Stimulated activated CD4-positive, alpha-beta T cell treated with anti-CD3 and anti-CD28 coated beads, TNF-alpha, amount 100 ng/mL, for 4 hours (primary cell): ENCODE measurements at regions not wholly inside any gene's neighbourhood (a gene's known extent, or its start where the extent isn't known, plus 50 kb on each side); places are given as distances from the start of the nearest gene placed in this dataset.
"Not testable (repeated sequence)": the region's sequence is repeated elsewhere in the genome, so short reads cannot be mapped to it uniquely, and the experiment has no call there.

Experiments
- DNase-seq, 3 experiments: peaks; one replicate each; pipeline ENCODE4 v3.0.0-alpha.2; 2020; ENCODE audit warnings: low read depth in 3 of 3

DNA sequence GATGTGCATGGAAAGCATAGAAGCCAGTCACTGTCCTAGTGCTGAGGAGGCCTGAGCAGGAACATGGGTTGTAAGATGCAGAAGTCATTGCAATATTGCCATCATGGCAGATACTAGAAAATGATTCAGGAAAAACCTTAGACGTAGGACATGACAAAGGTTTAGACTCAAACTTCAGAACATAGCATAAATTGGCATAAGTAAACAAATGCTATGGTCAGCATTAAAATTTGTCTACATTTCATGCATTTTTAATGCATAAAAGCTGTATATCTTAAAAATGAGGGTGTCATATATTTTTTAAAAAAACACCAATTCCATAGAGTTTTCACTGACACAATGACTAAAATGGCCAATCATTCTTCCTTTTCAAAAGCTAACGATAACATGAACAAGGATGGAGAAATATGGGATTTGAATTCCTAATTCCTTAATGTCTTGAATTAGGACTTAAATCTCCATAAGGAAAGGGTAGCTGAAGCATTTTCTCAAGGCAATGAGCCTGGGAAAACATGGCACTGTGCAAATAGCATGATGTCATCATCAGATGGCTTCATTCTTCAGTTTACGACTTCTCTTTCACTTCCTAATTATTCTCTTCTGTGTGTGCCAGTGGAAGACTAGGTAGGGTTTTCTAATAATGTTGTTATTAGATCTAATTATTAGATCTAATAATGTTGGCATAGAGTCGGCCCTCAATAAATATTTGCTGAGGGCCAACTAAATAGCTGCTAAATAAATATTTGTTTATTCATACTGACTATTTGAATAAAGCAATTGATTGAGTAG, 125.1 kb upstream of the FRG1 start:
- DNase-seq = no peak

- DNase-seq = no peak
These were observed 118.3 kb upstream of the FRG1 start for GRCh38 chr4:189822326-189822725.

GRCh38 chr4:189823591-189823990, 117.1 kb upstream of the FRG1 start:
- no peak for DNase-seq

GRCh38 chr4:189825466-189825865, 115.2 kb upstream of the FRG1 start:
- no peak for DNase-seq

GRCh38 chr4:189826657-189827056, 114.0 kb upstream of the FRG1 start:
- DNase-seq = no peak

GRCh38 chr4:189828081-189828697, 112.5 kb upstream of the FRG1 start:
- DNase-seq = no peak

- DNase-seq = no peak
These were observed 108.1 kb upstream of the FRG1 start for GRCh38 chr4:189832528-189832927.

DNA sequence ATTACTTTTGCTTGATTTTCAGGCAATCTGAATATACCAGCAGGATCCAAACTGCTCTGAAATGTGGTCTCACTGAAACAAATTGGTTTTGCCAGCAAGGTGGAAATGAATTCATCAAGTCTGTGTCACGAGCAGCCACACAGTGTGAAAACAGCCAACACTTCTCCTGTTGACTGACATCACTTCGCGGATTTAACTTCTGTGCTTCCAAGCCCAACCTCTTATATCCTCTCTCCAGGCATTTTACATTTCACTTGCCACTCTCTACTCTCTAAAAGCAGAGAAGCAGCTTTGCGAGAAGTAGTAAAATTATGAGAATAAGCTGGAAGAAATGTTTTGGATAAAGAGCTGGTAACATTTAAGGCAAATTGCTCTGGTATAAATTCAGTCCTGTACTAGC, 106.1 kb upstream of the FRG1 start:
- DNase-seq = no peak

- no peak for DNase-seq
These were observed 105.2 kb upstream of the FRG1 start for GRCh38 chr4:189835505-189835904.

- no peak for DNase-seq
These were observed 103.2 kb upstream of the FRG1 start for GRCh38 chr4:189837471-189837870.

DNA sequence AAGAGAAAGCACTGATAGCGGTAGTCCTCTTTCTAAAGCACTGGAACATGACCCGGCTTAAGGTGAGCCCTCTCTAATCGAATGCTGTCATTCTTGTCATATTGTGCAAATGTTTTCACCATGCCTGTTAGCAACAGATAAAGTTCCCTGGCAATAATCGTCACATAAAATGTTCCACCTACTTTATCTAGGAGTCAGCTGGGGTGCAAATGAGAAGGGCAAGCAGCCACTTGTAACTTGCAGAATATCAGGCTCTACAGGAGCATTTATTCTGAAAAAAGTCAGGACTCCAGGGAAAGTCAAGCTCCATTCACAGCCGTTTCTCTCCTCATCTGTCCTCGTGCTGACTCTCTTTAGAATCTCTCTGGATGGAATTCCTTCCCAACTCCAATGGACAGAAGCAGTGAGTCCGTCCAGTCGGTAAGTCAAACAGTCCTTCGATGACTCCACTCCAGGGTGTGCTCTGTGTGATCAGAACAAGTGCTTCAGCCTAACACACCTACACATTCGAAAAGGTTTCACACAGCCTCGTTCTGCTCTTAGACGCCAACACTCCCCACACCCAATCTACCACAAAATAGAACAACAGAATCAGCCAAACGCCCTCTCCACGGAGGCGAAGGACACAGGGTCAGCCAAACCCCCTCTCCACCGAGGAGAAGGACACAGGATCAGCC, 101.7 kb upstream of the FRG1 start:
- DNase-seq = no peak

DNA sequence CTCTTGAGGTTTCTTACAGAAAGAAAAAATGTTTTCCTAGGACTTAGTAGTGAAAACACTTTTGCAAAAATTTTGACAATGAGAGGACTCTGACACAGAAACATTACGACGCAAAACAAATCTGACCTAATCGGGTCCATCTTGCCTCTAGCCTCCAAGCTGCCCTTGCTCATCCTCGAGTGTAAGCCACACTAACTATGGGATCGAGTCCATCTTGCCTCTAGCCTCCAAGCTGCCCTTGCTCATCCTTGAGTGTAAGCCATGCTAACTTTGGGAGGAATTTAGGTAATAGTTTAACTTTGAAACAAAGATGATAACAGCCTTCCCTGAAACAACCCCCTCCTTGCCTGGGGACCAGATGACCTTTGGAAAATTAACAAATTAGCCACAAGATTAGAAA, 100.3 kb upstream of the FRG1 start:
- DNase-seq = no peak

GRCh38 chr4:189843413-189844009, 97.2 kb upstream of the FRG1 start:
- DNase-seq = no peak

DNA sequence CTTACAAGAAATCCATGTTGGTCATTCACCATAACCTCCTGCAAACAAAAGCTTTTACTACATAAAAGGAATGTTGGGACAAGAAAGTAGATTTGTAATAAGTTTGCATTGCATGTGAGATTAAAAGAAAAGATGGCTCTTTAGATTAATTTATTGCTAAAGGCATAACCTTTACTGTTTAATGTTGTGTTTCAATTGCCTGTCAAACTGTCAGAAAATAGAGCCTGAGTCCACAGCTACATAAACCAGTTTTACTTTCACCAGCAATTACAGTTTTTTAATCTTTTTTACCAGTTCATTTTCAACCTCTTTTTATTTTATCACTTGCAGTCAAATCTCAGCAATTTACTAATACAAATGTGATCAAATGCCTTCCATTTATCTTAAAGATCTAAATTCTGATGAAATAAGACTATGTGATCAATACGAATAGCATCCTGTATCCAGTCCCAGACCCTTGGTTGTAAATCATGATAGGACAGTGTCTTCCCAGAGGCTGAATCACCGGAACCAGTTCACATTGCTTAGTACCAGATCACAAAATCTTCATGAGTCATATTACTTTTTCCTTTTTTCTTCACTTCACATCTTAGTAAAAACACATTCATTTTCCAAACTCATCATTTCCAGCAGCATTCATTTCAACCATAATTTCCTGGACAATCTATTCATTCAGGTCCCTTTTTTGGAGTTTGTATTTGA, 95.4 kb upstream of the FRG1 start:
- DNase-seq = no peak

- not testable (repeated sequence) for DNase-seq
These were observed 94.6 kb upstream of the FRG1 start for GRCh38 chr4:189846094-189846493.

DNA sequence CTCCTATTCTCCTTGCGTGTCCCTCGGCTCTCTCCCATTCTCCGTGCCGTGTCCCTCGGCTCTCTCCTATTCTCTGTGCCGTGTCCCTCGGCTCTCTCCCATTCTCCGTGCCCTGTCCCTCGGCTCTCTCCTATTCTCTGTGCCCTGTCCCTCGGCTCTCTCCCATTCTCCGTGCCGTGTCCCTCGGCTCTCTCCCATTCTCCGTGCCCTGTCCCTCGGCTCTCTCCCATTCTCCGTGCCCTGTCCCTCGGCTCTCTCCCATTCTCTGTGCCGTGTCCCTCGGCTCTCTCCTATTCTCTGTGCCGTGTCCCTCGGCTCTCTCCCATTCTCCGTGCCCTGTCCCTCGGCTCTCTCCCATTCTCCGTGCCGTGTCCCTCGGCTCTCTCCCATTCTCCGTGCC, 94.1 kb upstream of the FRG1 start:
- DNase-seq = not testable (repeated sequence)

DNA sequence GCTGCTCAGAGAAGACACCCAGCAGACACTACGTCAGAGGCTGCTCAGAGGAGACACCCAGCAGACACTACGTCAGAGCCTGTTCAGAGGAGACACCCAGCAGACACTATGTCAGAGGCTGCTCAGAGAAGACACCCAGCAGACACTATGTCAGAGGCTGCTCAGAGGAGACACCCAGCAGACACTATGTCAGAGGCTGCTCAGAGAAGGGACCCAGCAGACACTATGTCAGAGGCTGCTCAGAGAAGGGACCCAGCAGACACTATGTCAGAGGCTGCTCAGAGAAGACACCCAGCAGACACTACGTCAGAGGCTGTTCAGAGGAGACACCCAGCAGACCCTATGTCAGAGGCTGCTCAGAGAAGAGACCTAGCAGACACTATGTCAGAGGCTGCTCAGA, 92.0 kb upstream of the FRG1 start:
- DNase-seq = not testable (repeated sequence)

- DNase-seq = no peak
These were observed 90.3 kb upstream of the FRG1 start for GRCh38 chr4:189850239-189850856.

- DNase-seq = no peak
These were observed 82.2 kb upstream of the FRG1 start for GRCh38 chr4:189858435-189858834.

DNA sequence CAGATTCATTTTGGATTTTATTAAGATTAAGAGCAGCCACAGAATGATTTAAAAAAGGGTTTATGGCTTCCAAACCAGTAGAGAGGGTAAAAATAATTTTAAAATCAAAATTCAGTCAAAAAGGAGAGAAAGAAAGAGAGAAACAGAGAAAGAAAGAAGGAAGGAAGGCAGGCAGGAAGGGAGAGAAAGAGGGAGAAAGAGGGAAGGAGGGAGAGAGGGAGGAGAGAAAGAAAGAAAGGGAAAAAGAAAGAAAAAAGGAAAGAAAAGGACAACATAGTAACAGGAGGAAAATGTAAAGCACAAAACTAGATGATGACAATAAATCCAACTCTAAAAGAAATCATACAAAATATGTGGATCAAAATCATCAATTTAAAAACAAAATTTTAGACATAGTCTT, 79.6 kb upstream of the FRG1 start:
- DNase-seq = no peak

DNA sequence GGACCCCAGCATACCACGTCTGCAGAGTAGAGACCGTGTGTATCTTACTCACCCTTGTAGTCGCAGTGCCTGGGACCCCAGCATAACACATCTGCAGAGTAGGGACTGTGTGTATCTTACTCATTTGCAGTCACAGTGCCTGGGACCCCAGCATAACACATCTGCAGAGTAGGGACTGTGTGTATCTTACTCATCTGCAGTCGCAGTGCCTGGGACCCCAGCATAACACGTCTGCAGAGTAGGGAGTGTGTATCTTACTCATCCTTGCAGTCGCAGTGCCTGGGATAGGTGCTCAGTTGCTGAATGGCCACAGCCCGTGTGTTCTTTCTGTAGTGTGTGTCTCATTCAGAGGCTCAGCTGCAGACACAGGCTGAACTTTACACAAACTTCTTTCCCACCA, 71.4 kb upstream of the FRG1 start:
- DNase-seq = no peak
